ENCODE measurements at regions not wholly inside any gene's neighbourhood (a gene's known extent, or its start where the extent isn't known, plus 50 kb on each side); places are given as distances from the start of the nearest gene placed in this dataset.
"Not testable (repeated sequence)": the region's sequence is repeated elsewhere in the genome, so short reads cannot be mapped to it uniquely, and the experiment has no call there.

GRCh38 chr11:49384371-49384770 is 176.0 kb upstream of the FOLH1 start:
- not testable (repeated sequence) for TF ChIP-seq POLR2A, POLR2AphosphoS5, TAF1, SPI1, POU2F2 (IDR thresholded peaks at IDR 0.05; ENCODE audit: low read depth, low read length)
